H9 (cell line): ENCODE measurements at regions not wholly inside any gene's neighbourhood (a gene's known extent, or its start where the extent isn't known, plus 50 kb on each side); places are given as distances from the start of the nearest gene placed in this dataset.
"Not testable (repeated sequence)": the region's sequence is repeated elsewhere in the genome, so short reads cannot be mapped to it uniquely, and the experiment has no call there.

Experiments used
- DNase-seq: peaks from one replicate; pipeline ENCODE4 v3.0.0-alpha.2; 2017
- H2AFZ ChIP-seq: one replicate; pipeline ENCODE4 v1.6.1; 2013; ENCODE audit warnings: mild to moderate bottlenecking, low read length, control low read depth, moderate library complexity
- H2AK5ac ChIP-seq: 2 replicates; pipeline ENCODE4 v1.6.1; 2013; ENCODE audit warnings: low read length, control low read depth, mixed read lengths; ENCODE audit not compliant: insufficient read length
- H2BK120ac ChIP-seq: one replicate; pipeline ENCODE4 v1.6.1; 2013; ENCODE audit warnings: low read depth, mild to moderate bottlenecking, low read length, control low read depth, inconsistent platforms; ENCODE audit not compliant: poor library complexity, severe bottlenecking
- H2BK12ac ChIP-seq: 2 replicates; pipeline ENCODE4 v1.6.1; 2013; ENCODE audit warnings: low read length, control low read depth, mixed read lengths, low read depth; ENCODE audit not compliant: insufficient read length
- H2BK15ac ChIP-seq: 2 replicates; pipeline ENCODE4 v1.6.1; 2013; ENCODE audit warnings: low read depth, low read length, control low read depth
- H2BK20ac ChIP-seq: one replicate; pipeline ENCODE4 v1.6.1; 2013; ENCODE audit warnings: low read depth, mild to moderate bottlenecking, low read length, control low read depth, inconsistent platforms; ENCODE audit not compliant: poor library complexity, severe bottlenecking
- H2BK5ac ChIP-seq: 2 replicates; pipeline ENCODE4 v1.6.1; 2013; ENCODE audit warnings: low read length, control low read depth, mixed read lengths; ENCODE audit not compliant: insufficient read length
- H3K14ac ChIP-seq: 2 replicates; pipeline ENCODE4 v1.6.1; 2013; ENCODE audit warnings: low read length, control low read depth; ENCODE audit not compliant: insufficient read depth
- H3K18ac ChIP-seq: 2 replicates; pipeline ENCODE4 v1.6.1; 2013; ENCODE audit warnings: low read depth, mild to moderate bottlenecking, mixed read lengths, low read length, control low read depth; ENCODE audit not compliant: insufficient read length
- H3K23ac ChIP-seq: 2 replicates; pipeline ENCODE4 v1.6.1; 2013; ENCODE audit warnings: low read length, control low read depth, mixed read lengths, low read depth; ENCODE audit not compliant: insufficient read length
- H3K23me2 ChIP-seq: 2 replicates; pipeline ENCODE4 v1.6.1; 2013; ENCODE audit warnings: low read depth, mild to moderate bottlenecking, mixed read lengths, low read length, control low read depth; ENCODE audit not compliant: insufficient read length, poor library complexity, severe bottlenecking
- H3K27ac ChIP-seq: 2 replicates; pipeline ENCODE4 v1.5.1; 2013; ENCODE audit warnings: low read length, control low read depth, mixed read lengths, low read depth; ENCODE audit not compliant: insufficient read length
- H3K27me3 ChIP-seq: 2 replicates; pipeline ENCODE4 v1.6.1; 2013; ENCODE audit warnings: low read length, control low read depth, inconsistent platforms; ENCODE audit not compliant: insufficient read depth
- H3K4ac ChIP-seq: 2 replicates; pipeline ENCODE4 v1.6.1; 2013; ENCODE audit warnings: low read depth, mild to moderate bottlenecking, control low read depth, inconsistent platforms, low read length, moderate library complexity
- H3K4me1 ChIP-seq: 2 replicates; pipeline ENCODE4 v1.6.1; 2013; ENCODE audit warnings: low read length, control low read depth, inconsistent platforms; ENCODE audit not compliant: insufficient read depth
- H3K4me2 ChIP-seq: 2 replicates; pipeline ENCODE4 v1.6.1; 2013; ENCODE audit warnings: low read length, control low read depth, mixed read lengths; ENCODE audit not compliant: insufficient read length, insufficient read depth
- H3K56ac ChIP-seq: 2 replicates; pipeline ENCODE4 v1.6.1; 2013; ENCODE audit warnings: low read depth, mild to moderate bottlenecking, mixed read lengths, low read length, control low read depth; ENCODE audit not compliant: insufficient read length
- H3K79me1 ChIP-seq: 2 replicates; pipeline ENCODE4 v1.6.1; 2013; ENCODE audit warnings: low read depth, mild to moderate bottlenecking, moderate library complexity, low read length, control low read depth, inconsistent platforms; ENCODE audit not compliant: insufficient read depth, poor library complexity, severe bottlenecking
- H3K79me2 ChIP-seq: 2 replicates; pipeline ENCODE4 v1.6.1; 2013; ENCODE audit warnings: low read length, control low read depth, inconsistent platforms; ENCODE audit not compliant: insufficient read depth
- H3K9ac ChIP-seq: 2 replicates; pipeline ENCODE4 v1.6.1; 2013; ENCODE audit warnings: low read length, control low read depth, mixed read lengths; ENCODE audit not compliant: insufficient read length; ENCODE audit errors: extremely low read depth
- H3K9me3 ChIP-seq: one replicate; pipeline ENCODE4 v1.6.1; 2013; ENCODE audit warnings: low read depth, low read length, inconsistent platforms; ENCODE audit not compliant: control insufficient read depth
- H3T11ph ChIP-seq: one replicate; pipeline ENCODE4 v1.6.1; 2013; ENCODE audit warnings: mild to moderate bottlenecking, low read length, control low read depth, inconsistent platforms
- H4K20me1 ChIP-seq: one replicate; pipeline ENCODE4 v1.6.1; 2013; ENCODE audit not compliant: control insufficient read depth, insufficient read length, insufficient read depth
- H4K5ac ChIP-seq: 2 replicates; pipeline ENCODE4 v1.6.1; 2013; ENCODE audit warnings: low read depth, mild to moderate bottlenecking, mixed read lengths, low read length, control low read depth; ENCODE audit not compliant: insufficient read length
- H4K8ac ChIP-seq: replicated peaks from 2 replicates; pipeline ENCODE4 v1.6.1; 2013; ENCODE audit warnings: low read length, control low read depth, mixed read lengths, low read depth; ENCODE audit not compliant: insufficient read length
- H4K91ac ChIP-seq: 2 replicates; pipeline ENCODE4 v1.6.1; 2013; ENCODE audit warnings: low read depth, mild to moderate bottlenecking, moderate library complexity, mixed read lengths, low read length, control low read depth; ENCODE audit not compliant: insufficient read length
- H3K27ac Mint-ChIP-seq, 3 experiments: 2 replicates in 2 of 3; 3 replicates in 1 of 3; pipeline ENCODE4 v1.8.0; 2020 to 2021; ENCODE audit warnings: mixed read lengths in 3 of 3, mild to moderate bottlenecking in 1 of 3, moderate library complexity in 1 of 3
- H3K27me3 Mint-ChIP-seq: 2 replicates; pipeline ENCODE4 v1.8.0; 2021; ENCODE audit warnings: low read depth, mild to moderate bottlenecking, moderate library complexity, mixed read lengths
- H3K36me3 Mint-ChIP-seq, 3 experiments: 2 replicates in 2 of 3; 3 replicates in 1 of 3; pipeline ENCODE4 v1.8.0; 2020 to 2021; ENCODE audit warnings: low read depth in 3 of 3, mixed read lengths in 3 of 3; ENCODE audit not compliant: insufficient read depth in 1 of 3
- H3K4me1 Mint-ChIP-seq, 2 experiments: 2 replicates each; pipeline ENCODE4 v1.8.0; 2020; ENCODE audit warnings: mixed read lengths in 2 of 2
- H3K4me3 Mint-ChIP-seq, 2 experiments: 2 replicates in 1 of 2; 3 replicates in 1 of 2; pipeline ENCODE4 v1.8.0; 2020 to 2021; ENCODE audit warnings: mild to moderate bottlenecking in 2 of 2, mixed read lengths in 2 of 2, moderate library complexity in 1 of 2
- H3K9me3 Mint-ChIP-seq, 2 experiments: 2 replicates in 1 of 2; 3 replicates in 1 of 2; pipeline ENCODE4 v1.8.0; 2020; ENCODE audit warnings: mild to moderate bottlenecking in 2 of 2, mixed read lengths in 2 of 2, moderate library complexity in 1 of 2
- WGBS: extraction: QIAGEN DNeasy Blood & Tissue Kit; methylation state at CpG from one replicate; pipeline ENCODE4 v1.1.7; 2013; ENCODE audit warnings: missing lambda C conversion rate, low lambda C conversion rate, mixed read lengths; ENCODE audit not compliant: insufficient read length; ENCODE audit errors: extremely low coverage; 5-methylcytosine and 5-hydroxymethylcytosine counted together
- TF ChIP-seq, protein P1 (sequence below): fragments of 200-600 bp; sonication (generic); conservative IDR thresholded peaks from 3 replicates; pipeline ENCODE4 v1.8.0; 2021; ENCODE audit warnings: antibody characterized with exemption, mild to moderate bottlenecking

DNA sequence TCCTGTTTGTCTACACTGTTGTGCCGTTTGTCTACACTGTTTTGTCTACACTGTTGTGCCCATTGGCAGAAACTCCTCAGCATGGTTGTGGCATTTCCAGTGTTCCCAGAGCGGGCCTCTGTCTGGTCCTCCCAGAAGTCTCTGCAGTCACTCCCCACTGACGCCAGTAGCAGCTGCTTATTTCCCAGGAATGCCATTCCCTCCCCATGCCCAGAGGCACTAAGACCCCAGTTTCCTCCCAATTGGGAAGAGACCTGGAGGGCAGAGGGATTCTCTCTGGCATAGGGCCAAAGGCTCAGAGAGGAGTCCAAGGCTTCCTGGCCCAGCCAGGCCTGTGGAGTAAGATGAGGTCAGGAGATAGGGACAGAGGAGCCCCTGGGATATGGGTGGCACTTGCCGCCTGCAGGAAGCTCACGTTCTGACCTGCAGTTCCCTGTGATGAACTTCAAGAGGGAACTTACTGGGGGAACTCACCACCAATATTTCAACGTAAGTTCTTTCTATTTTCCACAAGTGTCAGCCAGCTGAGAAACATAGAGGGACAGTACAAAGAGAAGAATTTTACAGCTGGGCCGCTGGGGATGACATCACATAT lies 69.1 kb downstream of the TNFAIP2 start:
- Mint-ChIP-seq H3K4me3 (no peak overlapping the region), H3K27ac (no peak overlapping the region), H3K27me3 (peaks cover 36% of the 10 kb centered on the region), H3K9me3 (peaks cover 8 to 17% of the 10 kb centered on the region in 2 experiments), H3K36me3 (peaks cover 0 to 4% (median 0%) of the 10 kb centered on the region in 3 experiments; a peak in 3 of 7 replicates), H3K4me1 (peaks cover 9 to 18% of the 10 kb centered on the region in 2 experiments)
- no peak overlapping the region for H2BK5ac ChIP-seq
- H3K9me3 ChIP-seq: no peaks in the 10 kb centered on the region
- no peak overlapping the region for H4K91ac ChIP-seq
- H3K27me3 ChIP-seq: peaks cover 2% of the 10 kb centered on the region
- H3K4me1 ChIP-seq: no peaks in the 10 kb centered on the region
- no peak overlapping the region for H3T11ph ChIP-seq
- H3K14ac ChIP-seq: no peak overlapping the region
- H3K56ac ChIP-seq: no peak overlapping the region
- H3K4ac ChIP-seq: no peak overlapping the region
- TF ChIP-seq, protein P1, sequence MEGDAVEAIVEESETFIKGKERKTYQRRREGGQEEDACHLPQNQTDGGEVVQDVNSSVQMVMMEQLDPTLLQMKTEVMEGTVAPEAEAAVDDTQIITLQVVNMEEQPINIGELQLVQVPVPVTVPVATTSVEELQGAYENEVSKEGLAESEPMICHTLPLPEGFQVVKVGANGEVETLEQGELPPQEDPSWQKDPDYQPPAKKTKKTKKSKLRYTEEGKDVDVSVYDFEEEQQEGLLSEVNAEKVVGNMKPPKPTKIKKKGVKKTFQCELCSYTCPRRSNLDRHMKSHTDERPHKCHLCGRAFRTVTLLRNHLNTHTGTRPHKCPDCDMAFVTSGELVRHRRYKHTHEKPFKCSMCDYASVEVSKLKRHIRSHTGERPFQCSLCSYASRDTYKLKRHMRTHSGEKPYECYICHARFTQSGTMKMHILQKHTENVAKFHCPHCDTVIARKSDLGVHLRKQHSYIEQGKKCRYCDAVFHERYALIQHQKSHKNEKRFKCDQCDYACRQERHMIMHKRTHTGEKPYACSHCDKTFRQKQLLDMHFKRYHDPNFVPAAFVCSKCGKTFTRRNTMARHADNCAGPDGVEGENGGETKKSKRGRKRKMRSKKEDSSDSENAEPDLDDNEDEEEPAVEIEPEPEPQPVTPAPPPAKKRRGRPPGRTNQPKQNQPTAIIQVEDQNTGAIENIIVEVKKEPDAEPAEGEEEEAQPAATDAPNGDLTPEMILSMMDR: no peak
- no peak overlapping the region for H2BK20ac ChIP-seq
- no peak overlapping the region for H3K9ac ChIP-seq
- H2AFZ ChIP-seq: no peak overlapping the region
- H3K79me2 ChIP-seq: no peaks in the 10 kb centered on the region
- H3K23me2 ChIP-seq: no peaks in the 10 kb centered on the region
- no peak overlapping the region for H3K23ac ChIP-seq
- DNase-seq: no peak
- H2BK15ac ChIP-seq: no peak overlapping the region
- WGBS: no CpG with 5 or more reads among the region's 7 CpGs
- no peak overlapping the region for H3K4me2 ChIP-seq
- no peak overlapping the region for H2AK5ac ChIP-seq
- H2BK12ac ChIP-seq: no peak overlapping the region
- H3K27ac ChIP-seq: no peak overlapping the region
- no peak overlapping the region for H2BK120ac ChIP-seq
- no peak overlapping the region for H4K8ac ChIP-seq
- H4K20me1 ChIP-seq: peaks cover 3% of the 10 kb centered on the region
- no peak overlapping the region for H3K18ac ChIP-seq
- H3K79me1 ChIP-seq: no peaks in the 10 kb centered on the region
- no peak overlapping the region for H4K5ac ChIP-seq

DNA sequence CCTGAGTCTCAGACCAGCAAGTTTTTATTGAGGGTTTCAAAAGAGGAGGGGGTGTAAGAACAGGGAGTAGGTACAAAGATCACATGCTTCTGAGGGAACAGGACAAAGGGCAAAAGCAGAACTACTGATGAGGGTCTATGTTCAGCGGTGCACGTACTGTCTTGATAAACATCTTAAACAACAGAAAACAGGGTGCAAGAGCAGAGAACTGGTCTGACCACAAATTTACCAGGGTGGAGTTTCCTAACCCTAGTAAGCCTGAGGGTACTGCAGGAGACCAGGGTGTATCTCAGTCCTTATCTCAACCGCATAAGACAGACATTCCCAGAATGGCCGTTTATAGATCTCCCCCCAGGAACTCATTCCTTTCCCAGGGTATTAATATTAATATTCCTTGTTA lies 69.6 kb downstream of the TNFAIP2 start:
- H3K4me2 ChIP-seq, H2AFZ ChIP-seq, H2AK5ac ChIP-seq, H3K18ac ChIP-seq, H3K27me3 ChIP-seq, H3K27ac ChIP-seq, H2BK120ac ChIP-seq, H4K8ac ChIP-seq, H3K23me2 ChIP-seq, DNase-seq, H3K23ac ChIP-seq, H4K5ac ChIP-seq, H2BK5ac ChIP-seq, H3T11ph ChIP-seq, H3K14ac ChIP-seq, H2BK15ac ChIP-seq, H2BK20ac ChIP-seq, H4K91ac ChIP-seq, H3K4me1 ChIP-seq, H3K4me3 Mint-ChIP-seq, H4K20me1 ChIP-seq, H2BK12ac ChIP-seq, H3K56ac ChIP-seq, H3K9ac ChIP-seq, H3K79me1 ChIP-seq, H3K27ac Mint-ChIP-seq, H3K36me3 Mint-ChIP-seq, H3K79me2 ChIP-seq, H3K4ac ChIP-seq, H3K9me3 ChIP-seq: not testable (repeated sequence)
- Mint-ChIP-seq H3K4me1 (peaks cover 5 to 13% of the 10 kb centered on the region in 2 experiments; a peak in 3 of 4 replicates), H3K27me3 (peaks cover 32% of the 10 kb centered on the region), H3K9me3 (peaks cover 8 to 17% of the 10 kb centered on the region in 2 experiments)
- no CpG with 5 or more reads among the region's 4 CpGs for WGBS
